Mucosa of descending colon (tissue), 3 donors: ENCODE measurements at regions not wholly inside any gene's neighbourhood (a gene's known extent, or its start where the extent isn't known, plus 50 kb on each side); places are given as distances from the start of the nearest gene placed in this dataset.
"Not testable (repeated sequence)": the region's sequence is repeated elsewhere in the genome, so short reads cannot be mapped to it uniquely, and the experiment has no call there.

Source experiments
- ATAC-seq: fragments of 200-7000 bp; cut with Tn5 transposase; one replicate; pipeline ENCODE4 v1.9.1; 2020; ENCODE audit warnings: mild to moderate bottlenecking, moderate library complexity
- DNase-seq, 3 donors: peaks; one replicate each; pipeline ENCODE4 v3.0.0-alpha.2; 2020
- H3K36me3 ChIP-seq: fragments of 200-600 bp; one replicate; pipeline ENCODE4 v1.8.0; 2021; ENCODE audit warnings: low read depth, mild to moderate bottlenecking
- H3K4me1 ChIP-seq: fragments of 200-600 bp; one replicate; pipeline ENCODE4 v1.8.0; 2021; ENCODE audit warnings: low read depth, mild to moderate bottlenecking
- H3K4me3 ChIP-seq: fragments of 200-600 bp; one replicate; pipeline ENCODE4 v1.8.0; 2021; ENCODE audit warnings: mild to moderate bottlenecking
- H3K9me3 ChIP-seq: fragments of 200-600 bp; one replicate; pipeline ENCODE4 v1.8.0; 2021; ENCODE audit warnings: mild to moderate bottlenecking
- intact Hi-C, 2 donors: fragments of 100-400 bp; cut with DNase I in 1 of 2; cut with micrococcal nuclease in 1 of 2; formaldehyde crosslinking; loops; one replicate each; pipeline versions ENCODE4 v1.11.0 to v1.11.1; 2022; cut with DNase I, micrococcal nuclease
- TF ChIP-seq, protein P1 (sequence below): fragments of 200-600 bp; IDR thresholded peaks from one replicate; pipeline ENCODE4 v1.8.0; 2022; ENCODE audit warnings: antibody characterized with exemption, mild to moderate bottlenecking
- donor health status: DM: no; HTN: no; CAD: no; lungs with moderate emphysema.
- donor health status: DM: no; HTN: no; CAD: no.
- donor health status: DM: no; HTN: yes; CAD: no.

DNA sequence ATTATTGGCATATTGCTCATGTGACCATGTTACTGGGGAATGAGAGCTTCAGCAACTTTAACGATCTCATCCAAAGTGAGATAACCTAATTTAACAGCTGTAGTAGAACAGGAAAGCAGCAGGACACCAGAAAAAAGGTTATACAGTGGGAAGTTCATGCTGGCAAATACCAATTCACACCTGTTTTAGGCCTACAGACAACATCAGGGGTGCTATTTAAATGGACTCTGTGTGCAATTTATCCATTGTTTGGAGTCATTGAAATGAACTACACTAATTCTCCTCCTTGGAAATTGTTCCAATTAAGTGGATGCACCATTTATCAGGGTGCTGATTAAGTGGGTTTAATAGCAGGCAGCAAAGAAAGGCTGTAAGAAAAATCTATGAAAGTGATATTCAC is 424.4 kb upstream of the LMO3 start:
- H3K9me3 ChIP-seq, result no peaks in the 10 kb centered on the region
- intact Hi-C loops, result no loop called here

DNA sequence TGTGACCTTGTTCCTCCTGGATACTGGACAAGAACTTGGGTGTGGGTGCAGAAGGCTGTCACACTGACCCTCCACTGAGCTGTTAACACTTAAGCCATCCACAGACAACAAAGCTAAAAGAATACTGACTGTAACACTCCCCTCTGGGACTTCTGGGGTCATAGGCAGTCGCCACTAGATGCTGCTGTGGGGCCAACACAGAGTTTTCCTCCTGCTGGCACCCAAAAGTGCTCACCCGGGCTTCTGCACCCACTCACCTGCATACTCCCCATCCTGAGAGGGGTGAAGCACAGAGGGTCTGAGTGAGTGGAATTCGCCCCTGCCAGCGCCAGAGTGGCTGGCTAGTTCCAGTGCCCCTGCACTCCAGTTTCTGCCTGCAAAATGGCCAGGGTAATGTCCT is 422.4 kb upstream of the LMO3 start:
- Histone ChIP-seq H3K9me3 (no peaks in the 10 kb centered on the region), H3K36me3 (no peaks in the 10 kb centered on the region), H3K4me1 (no peaks in the 10 kb centered on the region), H3K4me3 (no peak overlapping the region)
- ATAC-seq (no peak), DNase-seq (no peak)
- TF ChIP-seq, protein P1, sequence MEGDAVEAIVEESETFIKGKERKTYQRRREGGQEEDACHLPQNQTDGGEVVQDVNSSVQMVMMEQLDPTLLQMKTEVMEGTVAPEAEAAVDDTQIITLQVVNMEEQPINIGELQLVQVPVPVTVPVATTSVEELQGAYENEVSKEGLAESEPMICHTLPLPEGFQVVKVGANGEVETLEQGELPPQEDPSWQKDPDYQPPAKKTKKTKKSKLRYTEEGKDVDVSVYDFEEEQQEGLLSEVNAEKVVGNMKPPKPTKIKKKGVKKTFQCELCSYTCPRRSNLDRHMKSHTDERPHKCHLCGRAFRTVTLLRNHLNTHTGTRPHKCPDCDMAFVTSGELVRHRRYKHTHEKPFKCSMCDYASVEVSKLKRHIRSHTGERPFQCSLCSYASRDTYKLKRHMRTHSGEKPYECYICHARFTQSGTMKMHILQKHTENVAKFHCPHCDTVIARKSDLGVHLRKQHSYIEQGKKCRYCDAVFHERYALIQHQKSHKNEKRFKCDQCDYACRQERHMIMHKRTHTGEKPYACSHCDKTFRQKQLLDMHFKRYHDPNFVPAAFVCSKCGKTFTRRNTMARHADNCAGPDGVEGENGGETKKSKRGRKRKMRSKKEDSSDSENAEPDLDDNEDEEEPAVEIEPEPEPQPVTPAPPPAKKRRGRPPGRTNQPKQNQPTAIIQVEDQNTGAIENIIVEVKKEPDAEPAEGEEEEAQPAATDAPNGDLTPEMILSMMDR, result no peak
- intact Hi-C loops, result no loop called here

More for the DNA sequence above, 424.4 kb upstream of the LMO3 start:
- H3K4me1 ChIP-seq, result no peaks in the 10 kb centered on the region
- no peak for DNase-seq
- TF ChIP-seq, protein P1, result no peak
- no peak for ATAC-seq
- H3K36me3 ChIP-seq, result no peaks in the 10 kb centered on the region
- no peak overlapping the region for H3K4me3 ChIP-seq

DNA sequence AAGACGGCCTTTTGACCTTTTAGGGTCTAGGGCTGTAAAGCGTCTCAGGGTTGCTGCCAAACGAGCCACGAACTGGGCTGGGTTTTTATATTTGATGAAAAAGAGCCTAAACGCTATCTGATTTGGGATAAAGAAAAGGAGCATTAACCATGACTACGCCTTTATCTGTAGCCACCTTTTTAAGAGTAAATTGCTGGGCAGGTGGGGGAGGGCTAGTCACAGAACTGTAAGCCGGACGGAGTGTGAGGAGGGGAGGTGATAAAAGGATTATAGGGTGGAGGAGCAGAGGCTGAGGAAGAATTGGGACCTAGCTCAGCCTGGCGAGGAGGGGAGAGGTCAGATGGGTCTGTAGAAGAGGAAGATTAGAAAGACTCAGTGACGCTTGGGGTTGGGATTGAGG is 419.5 kb upstream of the LMO3 start:
- H3K4me3 ChIP-seq, H3K36me3 ChIP-seq, intact Hi-C loops, H3K9me3 ChIP-seq, ATAC-seq, DNase-seq, H3K4me1 ChIP-seq: not testable (repeated sequence)

DNA sequence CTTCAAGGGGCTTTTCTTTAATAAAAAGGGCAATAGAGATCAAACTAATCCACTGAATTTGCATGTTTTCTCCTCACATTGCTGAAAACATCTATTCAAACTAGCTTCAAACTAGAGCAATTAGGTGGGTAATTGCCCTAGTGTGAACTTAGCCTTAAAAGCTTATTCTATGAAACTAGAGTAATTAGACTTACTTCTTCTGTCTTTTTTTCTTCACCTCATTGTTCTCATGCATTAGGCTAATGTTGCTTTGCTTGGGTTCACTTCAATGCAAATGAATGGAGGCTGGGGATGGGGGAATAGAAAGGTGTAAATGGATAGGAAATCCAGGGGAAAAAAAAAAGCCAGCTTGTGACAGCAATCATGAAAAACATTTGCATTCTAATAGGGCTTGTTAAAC is 414.8 kb upstream of the LMO3 start:
- Histone ChIP-seq H3K4me1 (no peaks in the 10 kb centered on the region), H3K4me3 (no peak overlapping the region), H3K9me3 (no peaks in the 10 kb centered on the region), H3K36me3 (no peaks in the 10 kb centered on the region)
- intact Hi-C loops, result no loop called here
- TF ChIP-seq, protein P1, result no peak
- no peak for ATAC-seq
- no peak for DNase-seq

DNA sequence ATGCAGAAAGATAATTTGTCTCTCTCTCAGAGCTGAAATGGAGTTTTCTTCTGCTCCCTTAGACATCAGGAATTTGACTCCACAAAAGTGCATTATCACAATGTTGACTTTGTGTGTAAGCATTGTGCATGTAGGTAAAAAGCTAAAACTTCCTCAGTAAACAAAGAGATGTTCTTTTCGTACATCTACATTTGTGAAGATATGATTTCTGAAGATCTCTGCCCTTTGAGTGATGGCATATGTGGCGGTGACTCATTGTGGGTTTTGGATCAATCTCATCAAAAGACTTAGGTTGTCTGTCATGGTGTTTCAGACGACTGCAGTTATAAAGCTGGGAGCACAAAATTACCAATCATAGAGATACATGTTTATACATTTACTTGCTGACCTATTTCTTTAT is 411.4 kb upstream of the LMO3 start:
- no peak for ATAC-seq
- H3K4me3 ChIP-seq, result no peak overlapping the region
- no peaks in the 10 kb centered on the region for H3K9me3 ChIP-seq
- no peaks in the 10 kb centered on the region for H3K36me3 ChIP-seq
- DNase-seq, result no peak
- intact Hi-C loops, result no loop called here
- no peaks in the 10 kb centered on the region for H3K4me1 ChIP-seq
- TF ChIP-seq, protein P1, result no peak

DNA sequence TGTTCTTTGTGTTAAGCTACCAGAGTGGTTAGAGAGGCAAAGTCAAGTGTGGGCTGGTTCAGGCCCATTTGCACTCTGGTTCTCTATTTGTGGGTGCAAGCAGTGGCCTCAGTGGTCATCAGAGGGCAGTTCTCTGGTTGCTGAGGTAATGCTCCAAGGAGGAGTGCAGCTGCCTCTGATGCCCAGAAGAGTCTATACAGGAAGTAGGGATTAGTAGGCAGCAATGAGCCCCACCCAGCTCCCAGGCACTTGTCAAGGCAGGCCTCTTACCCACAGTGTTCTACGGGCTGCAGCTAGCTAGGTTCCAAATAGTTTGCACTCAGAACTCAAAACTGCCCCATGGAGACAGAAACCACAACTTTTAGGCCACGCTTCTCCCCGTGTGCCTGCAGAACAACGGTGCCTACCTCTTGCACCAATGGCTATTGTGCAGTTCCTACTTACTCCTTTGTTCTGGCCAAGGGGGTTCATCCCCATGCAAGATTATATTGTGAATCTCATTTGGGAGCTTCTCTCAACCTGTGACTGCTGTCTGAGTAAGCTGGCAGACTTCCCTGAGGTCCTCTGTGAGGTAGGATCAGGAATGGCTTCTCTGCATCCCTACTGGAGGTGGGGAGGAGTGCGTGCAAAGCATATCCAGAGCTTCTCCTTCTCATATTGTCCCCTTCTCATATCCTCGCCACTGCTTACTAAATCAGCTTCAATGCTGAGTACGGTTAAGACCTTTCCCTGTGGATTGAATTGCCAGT is 410.3 kb upstream of the LMO3 start:
- DNase-seq (no peak), ATAC-seq (no peak)
- no peaks in the 10 kb centered on the region for H3K4me1 ChIP-seq
- no peaks in the 10 kb centered on the region for H3K36me3 ChIP-seq
- no peak overlapping the region for H3K4me3 ChIP-seq
- TF ChIP-seq, protein P1, result no peak
- intact Hi-C loops, result no loop called here
- H3K9me3 ChIP-seq, result no peaks in the 10 kb centered on the region
